ACC112 (cell line): ENCODE measurements at regions not wholly inside any gene's neighbourhood (a gene's known extent, or its start where the extent isn't known, plus 50 kb on each side); places are given as distances from the start of the nearest gene placed in this dataset.
"Not testable (repeated sequence)": the region's sequence is repeated elsewhere in the genome, so short reads cannot be mapped to it uniquely, and the experiment has no call there.

Experiments
- H2AFZ ChIP-seq: fragments of 200-600 bp; sonication (generic); one replicate; pipeline ENCODE4 v1.6.0; 2017; ENCODE audit warnings: antibody characterized with exemption, low read length; ENCODE audit not compliant: unreplicated experiment
- H3K27ac ChIP-seq: fragments of 200-600 bp; sonication (generic); 2 replicates; pipeline ENCODE4 v1.5.1; 2014; ENCODE audit warnings: low read depth, mild to moderate bottlenecking, antibody characterized with exemption, low read length, moderate library complexity
- H3K27me3 ChIP-seq: fragments of 200-600 bp; sonication (generic); 2 replicates; pipeline ENCODE4 v1.6.1; 2014; ENCODE audit warnings: mild to moderate bottlenecking, antibody characterized with exemption, low read length, moderate library complexity, mixed read lengths; ENCODE audit not compliant: insufficient read depth
- H3K36me3 ChIP-seq: fragments of 200-600 bp; sonication (generic); 2 replicates; pipeline ENCODE4 v1.6.1; 2016; ENCODE audit warnings: mild to moderate bottlenecking, antibody characterized with exemption, low read length, moderate library complexity, mixed read lengths; ENCODE audit not compliant: insufficient read depth
- H3K4me1 ChIP-seq: fragments of 200-600 bp; sonication (generic); one replicate; pipeline ENCODE4 v1.6.1; 2016; ENCODE audit warnings: low read length, mixed read lengths; ENCODE audit not compliant: insufficient read depth, unreplicated experiment, control insufficient read depth
- H3K4me3 ChIP-seq: fragments of 200-600 bp; sonication (generic); 2 replicates; pipeline ENCODE4 v1.5.1; 2014; ENCODE audit warnings: mild to moderate bottlenecking, low read depth, low read length
- H3K79me2 ChIP-seq: fragments of 200-600 bp; sonication (generic); one replicate; pipeline ENCODE4 v1.6.0; 2016; ENCODE audit warnings: low read length; ENCODE audit not compliant: control insufficient read depth, unreplicated experiment, insufficient read depth

DNA sequence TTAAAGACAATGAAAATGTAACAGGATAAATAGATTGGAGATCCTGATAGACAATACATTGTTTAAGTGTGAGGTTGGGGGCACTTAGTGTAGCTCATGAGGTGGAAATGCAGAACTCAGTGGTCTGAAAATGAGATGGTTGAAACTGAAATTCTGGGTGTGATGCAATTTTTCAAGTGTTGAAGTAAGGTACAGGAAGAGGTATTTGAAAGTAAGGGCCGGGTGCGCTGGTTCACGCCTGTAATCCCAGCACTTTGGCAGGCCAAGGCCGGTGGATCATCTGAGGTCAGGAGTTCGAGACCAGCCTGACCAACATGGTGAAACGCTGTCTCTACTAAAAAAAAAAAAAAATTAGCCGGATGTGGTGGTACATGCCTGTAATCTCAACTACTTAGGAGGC is 113.0 kb downstream of the UFM1 start:
- H3K4me3 ChIP-seq = no peak overlapping the region
- no peaks in the 10 kb centered on the region for H3K27me3 ChIP-seq
- no peak overlapping the region for H2AFZ ChIP-seq
- H3K27ac ChIP-seq = no peak overlapping the region
- no peaks in the 10 kb centered on the region for H3K79me2 ChIP-seq
- H3K4me1 ChIP-seq = no peaks in the 10 kb centered on the region
- H3K36me3 ChIP-seq = no peaks in the 10 kb centered on the region

DNA sequence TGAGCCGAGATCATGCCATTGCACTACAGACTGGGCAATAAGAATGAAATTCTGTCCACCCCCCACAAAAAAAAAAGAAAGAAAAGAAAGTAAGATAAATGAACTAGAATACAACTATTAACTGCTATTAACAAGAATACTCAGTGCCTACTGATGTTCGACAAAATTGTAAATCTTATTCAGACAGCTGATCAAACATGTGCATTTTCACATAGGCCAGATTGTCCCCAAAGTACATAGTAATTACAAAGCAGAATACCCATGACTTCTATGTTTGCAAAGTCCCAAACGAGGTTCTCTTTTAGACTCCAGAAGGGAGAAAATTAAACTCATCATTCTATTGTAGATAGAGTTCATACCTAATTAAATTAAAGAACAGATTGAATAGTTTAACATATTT is 113.4 kb downstream of the UFM1 start:
- Histone ChIP-seq H3K27me3 (no peaks in the 10 kb centered on the region), H3K36me3 (no peaks in the 10 kb centered on the region), H3K79me2 (no peaks in the 10 kb centered on the region), H3K4me1 (no peaks in the 10 kb centered on the region), H3K4me3 (no peak overlapping the region), H3K27ac (no peak overlapping the region), H2AFZ (no peak overlapping the region)

GRCh38 chr13:38472411-38472810 is 122.8 kb downstream of the UFM1 start:
- H3K36me3 ChIP-seq, H3K4me3 ChIP-seq, H3K27ac ChIP-seq, H3K4me1 ChIP-seq, H3K27me3 ChIP-seq, H2AFZ ChIP-seq, H3K79me2 ChIP-seq: not testable (repeated sequence)

- Histone ChIP-seq H3K27ac (no peak overlapping the region), H3K27me3 (0 out of 2 replicates have a peak, but pooled peaks cover 3% of the 10 kb centered on the region), H3K4me3 (no peak overlapping the region), H2AFZ (no peak overlapping the region), H3K36me3 (no peaks in the 10 kb centered on the region), H3K4me1 (no peaks in the 10 kb centered on the region), H3K79me2 (no peaks in the 10 kb centered on the region)
Observed at GRCh38 chr13:38473305-38473704, 123.7 kb downstream of the UFM1 start.

- Histone ChIP-seq H3K4me1 (no peaks in the 10 kb centered on the region), H3K4me3 (no peak overlapping the region), H3K36me3 (no peaks in the 10 kb centered on the region), H3K79me2 (no peaks in the 10 kb centered on the region), H2AFZ (no peak overlapping the region), H3K27me3 (no peaks in the 10 kb centered on the region), H3K27ac (no peak overlapping the region)
Observed at GRCh38 chr13:38477676-38478075, 128.0 kb downstream of the UFM1 start.

- H2AFZ ChIP-seq = no peak overlapping the region
- H3K27ac ChIP-seq = no peak overlapping the region
- no peaks in the 10 kb centered on the region for H3K4me1 ChIP-seq
- no peaks in the 10 kb centered on the region for H3K79me2 ChIP-seq
- H3K4me3 ChIP-seq = no peak overlapping the region
- no peaks in the 10 kb centered on the region for H3K36me3 ChIP-seq
- H3K27me3 ChIP-seq = no peaks in the 10 kb centered on the region
Observed at GRCh38 chr13:38483623-38484022, 134.0 kb downstream of the UFM1 start.

- Histone ChIP-seq H3K36me3 (no peaks in the 10 kb centered on the region), H2AFZ (no peak overlapping the region), H3K27ac (no peak overlapping the region), H3K4me1 (no peaks in the 10 kb centered on the region), H3K79me2 (no peaks in the 10 kb centered on the region), H3K27me3 (no peaks in the 10 kb centered on the region), H3K4me3 (no peak overlapping the region)
Observed at GRCh38 chr13:38490657-38491056, 141.0 kb downstream of the UFM1 start.

DNA sequence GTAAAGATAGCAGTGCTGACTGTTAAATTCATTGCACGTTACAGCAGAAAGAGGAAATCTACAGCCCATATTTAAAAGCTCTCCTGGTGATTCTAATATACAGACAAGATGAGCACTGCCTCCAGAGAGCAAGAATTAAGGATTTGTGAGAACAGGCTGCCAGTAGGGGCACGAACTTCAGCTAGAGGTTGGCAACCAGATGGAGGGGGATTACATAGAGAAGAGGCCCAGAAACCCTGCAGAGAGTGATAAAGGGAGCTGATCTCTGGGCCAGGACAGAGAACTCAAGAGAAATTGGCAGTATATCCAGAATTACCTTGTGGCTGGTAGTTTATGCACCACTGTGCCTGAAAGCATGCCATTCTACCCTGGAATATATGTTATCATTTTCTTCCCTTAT is 144.8 kb downstream of the UFM1 start:
- no peak overlapping the region for H3K27ac ChIP-seq
- H3K27me3 ChIP-seq = no peaks in the 10 kb centered on the region
- H3K4me3 ChIP-seq = no peak overlapping the region
- H3K4me1 ChIP-seq = no peaks in the 10 kb centered on the region
- no peaks in the 10 kb centered on the region for H3K79me2 ChIP-seq
- H2AFZ ChIP-seq = no peak overlapping the region
- no peaks in the 10 kb centered on the region for H3K36me3 ChIP-seq

DNA sequence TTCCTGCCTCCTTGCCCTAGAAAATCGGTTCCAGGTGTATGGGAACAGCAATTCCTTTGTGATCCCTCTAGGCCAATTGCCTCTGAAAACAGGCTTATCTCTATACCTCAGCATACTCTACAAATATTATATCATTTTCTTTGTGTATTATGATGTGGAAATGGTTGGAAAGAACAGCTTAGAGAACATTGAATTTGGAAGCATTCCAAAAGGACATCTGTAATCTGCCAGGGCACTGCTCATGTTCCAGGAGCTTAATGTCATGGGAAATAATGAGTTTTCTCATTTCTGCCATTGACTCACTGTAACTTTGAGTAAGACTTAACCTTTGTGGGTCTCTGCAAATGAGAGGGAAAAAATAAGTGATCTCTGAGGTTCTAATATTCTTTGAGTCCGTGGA is 147.3 kb downstream of the UFM1 start:
- H3K4me3 ChIP-seq = no peak overlapping the region
- H3K27ac ChIP-seq = no peak overlapping the region
- no peaks in the 10 kb centered on the region for H3K4me1 ChIP-seq
- no peaks in the 10 kb centered on the region for H3K27me3 ChIP-seq
- H3K79me2 ChIP-seq = no peaks in the 10 kb centered on the region
- H2AFZ ChIP-seq = no peak overlapping the region
- H3K36me3 ChIP-seq = no peaks in the 10 kb centered on the region

- H3K27me3 ChIP-seq = no peaks in the 10 kb centered on the region
Observed at GRCh38 chr13:38498271-38498670, 148.6 kb downstream of the UFM1 start.

GRCh38 chr13:38514575-38514974 is 164.9 kb downstream of the UFM1 start:
- Histone ChIP-seq H3K27ac (no peak overlapping the region), H3K36me3 (no peaks in the 10 kb centered on the region), H3K27me3 (0 out of 2 replicates have a peak, but pooled peaks cover 11% of the 10 kb centered on the region), H2AFZ (no peak overlapping the region), H3K4me1 (no peaks in the 10 kb centered on the region), H3K4me3 (no peak overlapping the region), H3K79me2 (no peaks in the 10 kb centered on the region)

More at GRCh38 chr13:38498271-38498670, 148.6 kb downstream of the UFM1 start:
- Histone ChIP-seq H2AFZ (no peak overlapping the region), H3K4me3 (no peak overlapping the region), H3K36me3 (no peaks in the 10 kb centered on the region), H3K79me2 (no peaks in the 10 kb centered on the region), H3K27ac (no peak overlapping the region), H3K4me1 (no peaks in the 10 kb centered on the region)
